GM21576 (cell line): ENCODE measurements at regions not wholly inside any gene's neighbourhood (a gene's known extent, or its start where the extent isn't known, plus 50 kb on each side); places are given as distances from the start of the nearest gene placed in this dataset.

Experiments
- ATAC-seq: cut with Tn5 transposase; IDR thresholded peaks from one replicate; pipeline ENCODE4 v1.9.1; 2021; ENCODE audit warnings: mild to moderate bottlenecking, moderate library complexity; ENCODE audit not compliant: unreplicated experiment

DNA sequence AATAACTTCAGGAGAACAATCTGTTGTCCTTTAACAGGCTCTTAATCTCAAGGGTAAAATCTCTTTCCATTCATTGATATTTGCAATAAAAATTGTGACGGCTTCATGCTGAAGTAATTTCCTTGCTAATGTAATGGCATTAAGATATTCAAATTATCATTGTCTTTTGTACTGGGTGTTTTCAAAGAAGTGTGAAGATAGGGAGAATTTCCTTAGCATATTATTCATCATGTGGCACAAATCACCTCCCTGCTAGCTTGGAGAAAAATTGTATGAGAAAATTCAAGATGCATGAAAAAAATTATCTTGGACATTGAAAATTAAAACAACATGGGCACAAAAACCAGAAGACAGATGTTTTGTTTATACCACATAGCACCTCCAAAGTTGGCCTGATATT is 63.6 kb upstream of the ARID2 start:
- no peak for ATAC-seq

DNA sequence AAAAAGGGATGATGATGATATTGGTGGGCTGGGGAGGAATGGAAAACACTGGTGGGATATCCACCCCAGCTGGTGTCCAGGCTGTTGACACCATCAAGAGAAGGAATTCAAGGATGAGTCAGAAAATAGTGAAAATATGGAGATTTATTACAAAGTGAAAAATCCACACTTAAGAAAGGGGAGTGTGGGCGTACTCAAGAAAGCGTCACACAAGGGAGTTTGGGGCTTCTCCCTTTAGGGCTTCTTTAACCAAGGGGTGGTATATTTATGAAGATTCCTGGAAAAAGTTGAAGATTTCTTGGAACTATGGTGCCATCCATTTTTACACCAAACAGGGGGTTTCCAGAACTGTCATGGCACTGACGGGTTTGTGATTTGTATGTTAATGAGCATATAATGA is 63.1 kb upstream of the ARID2 start:
- no peak for ATAC-seq

DNA sequence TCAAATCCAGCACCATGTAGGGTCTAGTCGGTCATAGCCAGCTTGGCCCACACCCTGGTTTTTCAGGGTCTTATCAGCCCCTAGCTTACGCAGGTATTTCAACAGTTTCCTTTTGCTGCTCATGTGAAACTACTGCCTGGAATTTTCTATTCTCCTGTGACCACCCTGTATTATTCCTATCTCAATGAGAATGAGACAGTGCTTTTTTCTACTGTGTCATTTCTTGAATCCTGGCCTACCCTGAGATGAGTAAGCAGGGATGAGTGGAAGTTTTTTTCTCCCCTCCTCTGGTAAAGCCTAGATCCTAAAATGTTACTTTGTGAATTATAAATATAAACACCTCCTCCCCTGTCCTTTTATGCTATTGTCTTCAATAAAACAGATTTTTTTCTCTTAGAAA is 62.7 kb upstream of the ARID2 start:
- no peak for ATAC-seq

DNA sequence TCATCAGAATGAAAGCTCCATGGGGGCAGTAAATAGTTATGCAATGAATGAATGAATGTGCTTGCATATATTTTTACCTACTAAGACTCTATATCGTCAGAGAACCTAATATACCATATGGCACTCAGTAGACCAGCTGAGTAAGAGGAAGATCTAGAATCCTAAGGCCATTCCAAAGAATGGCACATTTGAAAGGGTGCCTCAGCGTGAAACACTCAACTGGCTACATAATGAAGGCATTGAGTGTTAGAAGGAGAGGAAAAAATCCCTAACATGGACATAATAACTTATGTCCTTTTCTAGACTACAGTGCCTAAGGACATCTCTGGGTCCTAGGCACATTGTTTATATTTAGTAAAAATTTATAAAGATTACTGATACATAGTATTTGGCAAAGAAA is 61.7 kb upstream of the ARID2 start:
- ATAC-seq = no peak

DNA sequence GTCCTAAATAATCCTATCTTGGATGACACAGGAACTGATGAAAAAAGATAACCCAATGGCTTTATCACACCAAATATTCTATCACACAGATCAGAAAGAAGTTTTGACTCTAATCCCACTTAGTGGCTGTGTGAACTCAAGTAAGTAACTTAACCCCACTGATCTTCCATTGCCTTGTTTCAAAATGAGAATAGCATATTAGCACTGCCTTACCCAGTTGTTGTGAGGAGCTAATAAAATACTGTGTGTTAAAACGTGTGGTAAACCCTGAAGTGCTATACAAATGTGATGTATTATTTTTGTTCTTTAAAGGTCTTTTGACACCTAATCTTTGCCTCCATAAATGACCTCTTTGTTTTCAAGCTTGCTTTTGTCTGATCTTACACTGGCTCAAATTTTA is 60.9 kb upstream of the ARID2 start:
- no peak for ATAC-seq

DNA sequence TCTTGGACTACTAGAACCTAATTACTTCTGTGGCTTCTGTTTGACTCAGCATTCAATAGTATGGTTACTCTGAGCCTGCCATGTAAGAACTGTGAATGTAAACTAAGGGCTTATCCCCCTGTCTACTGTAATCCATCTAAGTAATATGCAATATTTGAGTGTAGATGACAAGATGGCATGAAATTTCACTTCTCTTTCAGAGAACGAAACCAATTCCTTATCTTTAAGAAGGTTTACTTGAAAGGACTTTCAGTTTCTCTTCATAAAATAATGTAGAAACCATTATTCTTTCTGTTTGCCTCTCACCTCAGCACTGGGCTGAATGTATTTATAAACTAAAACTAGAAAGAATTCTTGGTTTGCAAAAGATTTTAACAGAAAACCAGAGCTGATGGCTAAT is 60.4 kb upstream of the ARID2 start:
- peak; percentile 86 for ATAC-seq

DNA sequence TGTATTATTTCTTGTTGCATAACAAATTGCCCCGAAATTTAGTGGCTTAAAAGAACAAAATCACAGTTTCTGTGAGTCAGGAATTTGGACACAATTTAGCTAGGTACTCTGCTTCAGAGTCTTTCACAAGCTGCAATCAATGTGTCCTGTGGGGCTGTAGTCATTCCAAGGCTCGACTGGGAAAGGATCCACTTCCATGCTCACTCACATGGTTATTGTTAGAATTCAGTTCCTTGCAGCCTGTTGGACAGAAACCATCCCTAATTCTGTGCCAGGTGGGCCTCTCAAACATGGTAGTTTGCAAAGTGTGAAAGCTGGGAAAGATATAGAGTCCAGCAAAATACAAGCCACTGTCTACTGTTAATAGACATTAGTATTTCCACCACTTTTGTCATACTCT is 59.7 kb upstream of the ARID2 start:
- no peak for ATAC-seq

DNA sequence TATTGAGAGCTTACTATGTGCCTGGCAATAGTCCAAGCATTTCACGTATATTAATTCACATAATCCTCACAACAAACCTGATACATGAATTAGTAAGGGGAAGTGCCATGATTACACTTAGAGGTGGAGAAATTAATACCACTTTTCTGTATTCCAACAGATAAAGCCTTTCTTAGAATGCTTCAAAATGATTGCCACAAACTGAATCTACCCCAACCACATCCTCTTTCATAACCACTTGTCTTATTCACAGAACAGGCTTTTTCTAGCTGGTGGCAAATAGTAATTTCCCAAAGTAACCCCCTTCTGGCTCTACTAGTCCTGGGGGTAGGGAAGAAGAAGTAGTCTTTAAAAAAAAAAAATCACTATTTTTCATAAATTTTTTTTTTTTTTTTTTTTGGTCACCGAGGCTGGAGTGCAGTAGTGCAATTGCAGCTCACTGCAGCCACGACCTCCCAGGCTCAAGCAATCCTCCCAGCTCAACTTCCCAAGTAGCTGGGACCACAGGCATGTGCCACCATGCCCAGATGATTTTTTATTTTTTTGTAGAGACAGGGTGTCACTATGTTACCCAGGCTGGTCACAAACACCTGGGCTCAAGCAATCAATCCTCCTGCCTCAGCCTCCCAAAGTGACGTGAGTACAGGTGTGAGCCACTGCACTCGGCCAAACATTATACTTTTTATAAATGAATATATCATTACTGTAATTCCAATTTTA is 59.0 kb upstream of the ARID2 start:
- peak; percentile 51 for ATAC-seq

DNA sequence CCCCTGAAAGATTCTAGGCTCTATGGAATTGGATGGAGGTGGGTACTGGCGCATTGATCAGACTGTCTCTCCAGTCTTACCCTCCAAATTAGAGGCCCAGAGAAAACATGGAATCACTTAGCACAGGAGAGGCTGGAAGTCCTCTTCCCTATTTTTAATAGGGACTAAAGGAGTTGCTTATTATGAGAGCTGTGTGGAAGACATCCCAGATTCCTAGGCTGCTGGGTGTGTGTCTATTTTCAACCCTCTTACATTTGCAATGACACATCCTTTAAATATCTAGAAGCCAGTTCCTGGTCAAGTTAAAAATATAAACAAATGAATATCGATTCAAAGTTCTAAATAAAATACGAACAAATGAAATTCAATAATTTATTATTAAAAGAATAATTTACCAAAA is 58.3 kb upstream of the ARID2 start:
- ATAC-seq = no peak

DNA sequence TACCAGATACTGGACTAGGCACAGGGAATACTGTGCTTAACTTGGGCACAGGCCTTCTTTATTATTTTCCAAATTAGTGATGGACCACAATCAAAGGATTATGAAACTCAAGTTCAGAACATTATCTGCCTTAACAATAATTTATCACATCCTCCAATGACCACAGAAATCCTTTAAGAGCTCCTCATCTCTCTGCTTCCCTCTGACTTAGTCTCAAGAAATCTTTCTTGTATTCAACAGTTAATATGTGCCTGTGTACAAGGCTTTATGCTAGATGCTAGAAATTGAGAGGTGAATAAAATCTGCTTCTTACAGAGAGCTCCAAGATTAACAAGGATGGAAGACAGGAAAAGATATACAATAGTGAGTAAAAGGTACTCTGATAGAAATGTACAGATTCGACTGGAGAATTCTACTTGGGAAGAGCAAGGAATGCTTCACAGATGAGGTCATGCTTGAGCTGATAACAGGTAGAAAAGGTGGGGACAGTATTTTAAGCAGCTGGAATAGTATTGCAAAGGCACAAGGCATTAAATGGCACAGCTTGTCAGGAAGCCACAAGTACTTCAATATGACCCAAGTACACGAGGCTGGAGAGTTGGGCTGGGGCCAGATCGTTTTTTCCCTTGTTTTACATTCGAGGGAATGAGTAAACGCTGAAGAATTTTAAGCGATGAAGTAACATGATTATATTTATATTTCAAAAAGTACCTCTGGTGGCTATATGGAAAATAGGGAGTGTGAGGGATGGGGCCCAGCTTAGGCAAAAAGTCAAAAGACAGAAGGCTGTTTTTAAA is 55.1 kb upstream of the ARID2 start:
- ATAC-seq = no peak

DNA sequence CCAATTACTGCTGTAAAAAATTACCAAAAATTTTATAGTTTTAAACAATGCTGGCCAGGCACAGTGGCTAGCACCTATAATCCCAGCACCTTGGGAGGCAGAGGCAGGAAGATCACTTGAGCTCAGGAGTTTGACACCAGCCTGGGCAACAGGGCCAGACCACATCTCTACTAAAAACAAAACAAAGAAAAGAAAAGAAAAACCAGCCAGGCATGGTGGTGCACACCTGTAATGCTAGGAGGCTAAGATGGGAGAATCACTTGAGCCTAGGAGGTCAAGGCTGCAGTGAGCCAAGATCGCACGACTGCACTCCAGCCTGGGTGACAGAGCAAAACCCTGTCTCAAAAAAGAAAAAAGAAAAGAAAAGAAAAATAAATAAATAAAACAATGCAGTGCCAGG is 54.0 kb upstream of the ARID2 start:
- no peak for ATAC-seq
